ENCODE measurements at regions not wholly inside any gene's neighbourhood (a gene's known extent, or its start where the extent isn't known, plus 50 kb on each side); places are given as distances from the start of the nearest gene placed in this dataset.

GRCh38 chr1:227469708-227470107, 93.6 kb upstream of the ZNF678 start (continued):
- TF ChIP-seq ZBTB40 (IDR thresholded peaks at IDR 0.05) (no peak), ZBTB40 (CRISPR knock-in tag; IDR thresholded peaks at IDR 0.05) (no peak), PML (IDR thresholded peaks at IDR 0.05; ENCODE audit: low read length) (no peak)
